Prostate gland (tissue), 2 donors: ENCODE measurements at regions not wholly inside any gene's neighbourhood (a gene's known extent, or its start where the extent isn't known, plus 50 kb on each side); places are given as distances from the start of the nearest gene placed in this dataset.

Source experiments
- DNase-seq: peaks from one replicate; pipeline ENCODE4 v3.0.0-alpha.2; 2019; ENCODE audit warnings: low spot score
- H3K27ac ChIP-seq, 2 donors: fragments of 200-600 bp; sonication (generic); 2 replicates each; pipeline ENCODE4 v1.5.1; 2017 to 2019
- H3K27me3 ChIP-seq: fragments of 200-600 bp; sonication (generic); replicated peaks from 2 replicates; pipeline ENCODE4 v1.5.1; 2019; ENCODE audit not compliant: insufficient read depth
- H3K36me3 ChIP-seq, 2 donors: fragments of 200-600 bp; sonication (generic); 1 replicate in 1 of 2; 2 replicates in 1 of 2; pipeline versions ENCODE4 v1.5.1 to v1.8.1; 2017 to 2019
- H3K4me1 ChIP-seq: fragments of 200-600 bp; sonication (generic); replicated peaks from 2 replicates; pipeline ENCODE4 v1.5.1; 2019
- H3K4me3 ChIP-seq, 2 donors: fragments of 200-600 bp; sonication (generic); 2 replicates each; pipeline ENCODE4 v1.5.1; 2017 to 2019
- H3K9me3 ChIP-seq: fragments of 200-600 bp; sonication (generic); 2 replicates; pipeline ENCODE4 v1.5.1; 2017
- CTCF ChIP-seq, 4 experiments: fragments of 200-600 bp in 2 of 4; fragments of 450-650 bp in 2 of 4; sonication (generic) in 2 of 4; IDR thresholded peaks; 1 replicate in 3 of 4; 2 replicates in 1 of 4; pipeline ENCODE4 v1.5.1; 2016 to 2019; ENCODE audit warnings: antibody characterized with exemption in 4 of 4, mild to moderate bottlenecking in 2 of 4, moderate library complexity in 2 of 4
- POLR2A ChIP-seq: fragments of 450-650 bp; IDR thresholded peaks from one replicate; pipeline ENCODE4 v1.6.1; 2016; ENCODE audit warnings: antibody characterized with exemption, mild to moderate bottlenecking
- POLR2AphosphoS5 ChIP-seq: sonication (generic); formaldehyde crosslinking; IDR thresholded peaks from one replicate; pipeline ENCODE4 v1.6.1; 2017; ENCODE audit warnings: antibody characterized with exemption
- WGBS: methylation state at CpG from one replicate; pipeline ENCODE4 v1.1.5; 2018; 5-methylcytosine and 5-hydroxymethylcytosine counted together
- intact Hi-C: fragments of 100-400 bp; cut with DNase I; formaldehyde crosslinking; loops from one replicate; pipeline ENCODE4 v1.14.2; 2022

GRCh38 chr6:170190046-170190445 is 100.8 kb downstream of the DLL1 start:
- H3K27ac ChIP-seq, result no peak overlapping the region
- no peaks in the 10 kb centered on the region for H3K27me3 ChIP-seq
- no peak overlapping the region for H3K4me3 ChIP-seq
- DNase-seq, result no peak
- no peaks in the 10 kb centered on the region for H3K4me1 ChIP-seq
- no peaks in the 10 kb centered on the region for H3K9me3 ChIP-seq
- no peaks in the 10 kb centered on the region for H3K36me3 ChIP-seq
- intact Hi-C loops, result no loop called here
- 91% methylated on average over 5 of the region's 5 CpGs for WGBS
- TF ChIP-seq POLR2A, result no peak
- TF ChIP-seq CTCF (IDR thresholded peaks at IDR 0.05), result no peak
- TF ChIP-seq POLR2AphosphoS5, result no peak

GRCh38 chr6:170189236-170189635 is 101.6 kb downstream of the DLL1 start:
- no peak overlapping the region for H3K27ac ChIP-seq
- H3K4me3 ChIP-seq, result no peak overlapping the region
- peak; percentile 3 for DNase-seq
- H3K4me1 ChIP-seq, result no peaks in the 10 kb centered on the region
- 83% methylated on average over 12 of the region's 12 CpGs for WGBS
- H3K36me3 ChIP-seq, result no peaks in the 10 kb centered on the region
- no peaks in the 10 kb centered on the region for H3K9me3 ChIP-seq
- TF ChIP-seq POLR2A (no peak), CTCF (IDR thresholded peaks at IDR 0.05) (no peak), POLR2AphosphoS5 (no peak)
- no peaks in the 10 kb centered on the region for H3K27me3 ChIP-seq
- intact Hi-C loops, result no loop called here

GRCh38 chr6:170188571-170189001 is 102.3 kb downstream of the DLL1 start:
- TF ChIP-seq POLR2AphosphoS5 (no peak), POLR2A (no peak), CTCF (IDR thresholded peaks at IDR 0.05) (no peak)
- H3K27me3 ChIP-seq, result no peaks in the 10 kb centered on the region
- H3K4me3 ChIP-seq, result no peak overlapping the region
- peak; percentile 6 for DNase-seq
- intact Hi-C loops, result no loop called here
- H3K9me3 ChIP-seq, result no peaks in the 10 kb centered on the region
- no peak overlapping the region for H3K27ac ChIP-seq
- no peaks in the 10 kb centered on the region for H3K4me1 ChIP-seq
- 40% methylated on average over 6 of the region's 6 CpGs for WGBS
- no peaks in the 10 kb centered on the region for H3K36me3 ChIP-seq

- Histone ChIP-seq H3K36me3 (no peaks in the 10 kb centered on the region), H3K4me1 (no peaks in the 10 kb centered on the region), H3K4me3 (no peak overlapping the region), H3K27ac (no peak overlapping the region), H3K27me3 (no peaks in the 10 kb centered on the region), H3K9me3 (no peaks in the 10 kb centered on the region)
- intact Hi-C loops, result no loop called here
- WGBS, result 91% methylated on average over 28 of the region's 28 CpGs
- TF ChIP-seq CTCF (IDR thresholded peaks at IDR 0.05) (no peak), POLR2A (no peak), POLR2AphosphoS5 (no peak)
- peak; percentile 2 for DNase-seq
Observed at GRCh38 chr6:170187669-170188566, 103.0 kb downstream of the DLL1 start.
